PC-3 (cell line): ENCODE measurements at regions not wholly inside any gene's neighbourhood (a gene's known extent, or its start where the extent isn't known, plus 50 kb on each side); places are given as distances from the start of the nearest gene placed in this dataset.

Source experiments
- ATAC-seq: fragments of 200-7000 bp; cut with Tn5 transposase; 2 replicates; pipeline ENCODE4 v1.9.1; 2020; ENCODE audit warnings: mild to moderate bottlenecking, moderate library complexity
- BruUV-seq: library from RNA; stranded (reverse); fragments of 400-500 nt; replicated peaks from 2 replicates; lab custom pipeline; 2021; lab: Mats Ljungman, UMichigan
- CTCF ChIA-PET: fragments of 300-600 bp; sonication (Branson Sonifier 250); formaldehyde crosslinking; loops from one replicate; lab custom pipeline; 2022; ENCODE audit warnings: antibody characterized with exemption; lab: Charles Lee
- POLR2A ChIA-PET: fragments of 300-600 bp; sonication (Branson Sonifier 250); formaldehyde crosslinking; loops from one replicate; lab custom pipeline; 2022; ENCODE audit warnings: antibody characterized with exemption; ENCODE audit not compliant: unreplicated experiment; lab: Charles Lee
- DNase-seq: peaks from one replicate; pipeline ENCODE4 v3.0.0-alpha.2; 2015
- H2AFZ ChIP-seq: fragments of 300-600 bp; sonication (generic); 2 replicates; pipeline ENCODE4 v1.6.0; 2016; ENCODE audit warnings: antibody characterized with exemption, low read length
- H3F3A ChIP-seq: fragments of 300-600 bp; sonication (generic); one replicate; pipeline ENCODE4 v1.6.0; 2017; ENCODE audit warnings: antibody characterized with exemption, low read length, control low read depth, mild to moderate bottlenecking; ENCODE audit not compliant: unreplicated experiment
- H3K27ac ChIP-seq: fragments of 300-600 bp; sonication (generic); 2 replicates; pipeline ENCODE4 v1.5.1; 2016; ENCODE audit warnings: mild to moderate bottlenecking, low read length
- H3K27me3 ChIP-seq: fragments of 300-600 bp; sonication (generic); 2 replicates; pipeline ENCODE4 v1.6.1; 2016; ENCODE audit warnings: low read length, mixed read lengths
- H3K36me3 ChIP-seq: fragments of 300-600 bp; sonication (generic); 2 replicates; pipeline ENCODE4 v1.6.1; 2016; ENCODE audit warnings: low read depth, mixed run types, low read length, mixed read lengths
- H3K4me1 ChIP-seq: fragments of 300-600 bp; sonication (generic); 2 replicates; pipeline ENCODE4 v1.5.1; 2016; ENCODE audit warnings: low read length; ENCODE audit not compliant: insufficient read depth
- H3K4me2 ChIP-seq: fragments of 300-600 bp; sonication (generic); 2 replicates; pipeline ENCODE4 v1.6.0; 2016; ENCODE audit warnings: low read length
- H3K4me3 ChIP-seq: fragments of 300-600 bp; sonication (generic); 2 replicates; pipeline ENCODE4 v1.5.1; 2016; ENCODE audit warnings: mild to moderate bottlenecking, low read length, mixed read lengths
- H3K79me2 ChIP-seq: fragments of 300-600 bp; sonication (generic); 2 replicates; pipeline ENCODE4 v1.6.1; 2017; ENCODE audit warnings: low read length, mixed read lengths
- H3K9ac ChIP-seq: fragments of 300-600 bp; sonication (generic); 2 replicates; pipeline ENCODE4 v1.6.0; 2016; ENCODE audit warnings: mild to moderate bottlenecking, low read length
- H3K9me2 ChIP-seq: fragments of 300-600 bp; sonication (generic); replicated peaks from 2 replicates; pipeline ENCODE4 v1.6.1; 2016; ENCODE audit warnings: mixed run types, low read length, mixed read lengths
- H3K9me3 ChIP-seq: fragments of 300-600 bp; sonication (generic); 2 replicates; pipeline ENCODE4 v1.6.1; 2016; ENCODE audit warnings: low read length, mixed read lengths
- H4K20me1 ChIP-seq: fragments of 300-600 bp; sonication (generic); 2 replicates; pipeline ENCODE4 v1.6.1; 2016; ENCODE audit warnings: low read length, mixed read lengths
- EZH2 ChIP-seq: fragments of 300-600 bp; sonication (generic); IDR thresholded peaks from one replicate; pipeline ENCODE4 v1.6.1; 2017; ENCODE audit warnings: antibody characterized with exemption, mild to moderate bottlenecking, low read length; ENCODE audit not compliant: unreplicated experiment
- EZH2phosphoT487 ChIP-seq: fragments of 300-600 bp; sonication (generic); IDR thresholded peaks from 2 replicates; pipeline ENCODE4 v1.6.1; 2018; ENCODE audit warnings: mild to moderate bottlenecking, antibody characterized with exemption, low read length, borderline replicate concordance
- intact Hi-C: fragments of 100-400 bp; cut with micrococcal nuclease; formaldehyde crosslinking; loops from 2 replicates; pipeline ENCODE4 v1.9.0; 2023
- TF ChIP-seq, protein P1 (sequence below): fragments of 300-600 bp; sonication (generic); conservative IDR thresholded peaks from 2 replicates; pipeline ENCODE4 v1.5.1; 2017; ENCODE audit warnings: antibody characterized with exemption, low read depth, mild to moderate bottlenecking, low read length

DNA sequence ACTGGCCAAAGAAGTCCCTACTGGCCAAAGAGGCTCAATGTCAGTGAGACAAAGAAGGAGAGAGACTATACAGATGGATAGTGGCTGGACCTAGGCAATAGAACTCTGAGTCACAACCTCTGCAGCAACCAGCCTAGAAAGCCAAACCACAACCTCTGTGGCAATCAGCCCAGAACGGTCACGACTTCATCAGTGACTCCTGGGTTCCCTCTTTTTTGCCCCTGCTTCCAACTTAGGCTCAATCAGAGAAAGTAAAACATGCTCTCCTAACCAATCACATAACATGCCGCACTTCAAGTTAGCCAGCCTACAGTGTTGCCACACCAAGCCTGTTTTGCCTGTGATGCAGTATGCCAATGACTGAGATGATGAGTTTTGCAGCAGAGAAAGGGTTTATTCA lies 203.4 kb downstream of the ANAPC10 start:
- ATAC-seq (peak; percentile 53), DNase-seq (peak; percentile 62)
- Histone ChIP-seq H3F3A (no peaks in the 10 kb centered on the region), H3K27me3 (no peaks in the 10 kb centered on the region; the same call in 1 of the 2 replicates), H3K36me3 (no peaks in the 10 kb centered on the region), H3K4me3 (no peak overlapping the region), H4K20me1 (no peaks in the 10 kb centered on the region), H3K9me3 (no peaks in the 10 kb centered on the region), H3K27ac (no peak overlapping the region), H3K4me2 (no peak overlapping the region), H2AFZ (no peak overlapping the region), H3K79me2 (no peaks in the 10 kb centered on the region), H3K4me1 (no peaks in the 10 kb centered on the region), H3K9ac (no peak overlapping the region), H3K9me2 (0 out of 2 replicates have a peak, but pooled peaks cover 2% of the 10 kb centered on the region)
- TF ChIP-seq EZH2phosphoT487 (no peak), EZH2 (no peak)
- TF ChIP-seq, protein P1, sequence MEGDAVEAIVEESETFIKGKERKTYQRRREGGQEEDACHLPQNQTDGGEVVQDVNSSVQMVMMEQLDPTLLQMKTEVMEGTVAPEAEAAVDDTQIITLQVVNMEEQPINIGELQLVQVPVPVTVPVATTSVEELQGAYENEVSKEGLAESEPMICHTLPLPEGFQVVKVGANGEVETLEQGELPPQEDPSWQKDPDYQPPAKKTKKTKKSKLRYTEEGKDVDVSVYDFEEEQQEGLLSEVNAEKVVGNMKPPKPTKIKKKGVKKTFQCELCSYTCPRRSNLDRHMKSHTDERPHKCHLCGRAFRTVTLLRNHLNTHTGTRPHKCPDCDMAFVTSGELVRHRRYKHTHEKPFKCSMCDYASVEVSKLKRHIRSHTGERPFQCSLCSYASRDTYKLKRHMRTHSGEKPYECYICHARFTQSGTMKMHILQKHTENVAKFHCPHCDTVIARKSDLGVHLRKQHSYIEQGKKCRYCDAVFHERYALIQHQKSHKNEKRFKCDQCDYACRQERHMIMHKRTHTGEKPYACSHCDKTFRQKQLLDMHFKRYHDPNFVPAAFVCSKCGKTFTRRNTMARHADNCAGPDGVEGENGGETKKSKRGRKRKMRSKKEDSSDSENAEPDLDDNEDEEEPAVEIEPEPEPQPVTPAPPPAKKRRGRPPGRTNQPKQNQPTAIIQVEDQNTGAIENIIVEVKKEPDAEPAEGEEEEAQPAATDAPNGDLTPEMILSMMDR, result no peak
- ChIA-PET CTCF (no interaction called here), POLR2A (no interaction called here)
- intact Hi-C loops, result no loop called here
- no TSS peak for BruUV-seq

DNA sequence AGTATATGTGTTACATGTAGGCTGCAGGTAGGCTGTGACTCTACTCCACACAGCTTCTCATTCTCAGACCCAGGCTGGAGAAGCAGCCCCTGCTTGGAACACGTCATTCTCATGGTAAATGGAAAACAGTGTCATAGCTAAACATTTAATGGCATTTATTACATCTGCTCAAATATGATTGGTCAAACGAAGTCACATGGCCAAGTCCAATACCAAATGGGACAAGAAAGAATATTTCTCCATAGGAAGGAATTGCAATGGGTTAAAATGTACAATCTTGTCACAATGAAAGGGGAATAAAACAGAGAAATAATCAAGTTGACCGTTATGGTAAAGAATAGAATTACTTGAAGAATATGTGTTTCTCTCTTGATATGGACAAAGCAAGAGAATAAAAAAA lies 198.6 kb downstream of the ANAPC10 start:
- Histone ChIP-seq H3F3A (no peaks in the 10 kb centered on the region), H3K9me3 (no peaks in the 10 kb centered on the region), H3K9ac (no peak overlapping the region), H2AFZ (no peak overlapping the region), H3K9me2 (0 out of 2 replicates have a peak, but pooled peaks cover 2% of the 10 kb centered on the region), H3K36me3 (no peaks in the 10 kb centered on the region), H3K27ac (no peak overlapping the region), H3K4me3 (no peak overlapping the region), H3K4me2 (no peak overlapping the region), H3K4me1 (no peaks in the 10 kb centered on the region), H3K27me3 (no peaks in the 10 kb centered on the region), H3K79me2 (no peaks in the 10 kb centered on the region), H4K20me1 (no peaks in the 10 kb centered on the region)
- TF ChIP-seq EZH2phosphoT487, result no peak
- TF ChIP-seq EZH2, result no peak
- TF ChIP-seq, protein P1, result no peak
- BruUV-seq, result no TSS peak
- no peak for ATAC-seq
- ChIA-PET CTCF (no interaction called here), POLR2A (no interaction called here)
- DNase-seq, result no peak
- intact Hi-C loops, result no loop called here

DNA sequence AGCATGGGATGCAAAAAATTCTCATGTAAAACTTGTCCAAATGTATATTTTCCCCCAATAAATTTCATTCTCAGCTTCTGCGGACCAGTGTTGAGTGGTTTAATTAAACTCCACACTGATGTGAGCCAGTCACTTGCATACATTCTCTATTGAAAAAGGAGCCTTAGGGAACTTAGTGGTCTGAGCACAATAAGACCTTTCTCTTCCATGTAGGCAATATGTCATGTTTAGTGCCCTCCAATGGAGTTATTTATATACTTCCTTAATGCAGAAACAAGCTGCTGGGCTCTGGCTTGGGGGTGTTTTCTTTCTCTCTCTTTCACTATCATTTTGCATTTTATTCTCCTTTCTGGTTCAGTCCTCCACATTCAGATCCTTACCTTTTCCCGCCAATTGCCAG lies 196.9 kb downstream of the ANAPC10 start:
- ChIA-PET POLR2A (no interaction called here), CTCF (no interaction called here)
- Histone ChIP-seq H3K4me2 (no peak overlapping the region), H3K4me1 (0 out of 2 replicates have a peak, but pooled peaks cover 2% of the 10 kb centered on the region), H3K27ac (no peak overlapping the region), H3F3A (no peaks in the 10 kb centered on the region), H4K20me1 (no peaks in the 10 kb centered on the region), H3K27me3 (no peaks in the 10 kb centered on the region), H3K9me3 (no peaks in the 10 kb centered on the region), H3K79me2 (no peaks in the 10 kb centered on the region), H3K9me2 (0 out of 2 replicates have a peak, but pooled peaks cover 2% of the 10 kb centered on the region), H3K4me3 (no peak overlapping the region), H3K9ac (no peak overlapping the region), H2AFZ (no peak overlapping the region), H3K36me3 (no peaks in the 10 kb centered on the region)
- no TSS peak for BruUV-seq
- no peak for DNase-seq
- no peak for ATAC-seq
- intact Hi-C loops, result no loop called here
- TF ChIP-seq EZH2phosphoT487 (no peak), EZH2 (no peak)
- TF ChIP-seq, protein P1, result no peak
